SU-DHL-6 (cell line): ENCODE measurements at regions not wholly inside any gene's neighbourhood (a gene's known extent, or its start where the extent isn't known, plus 50 kb on each side); places are given as distances from the start of the nearest gene placed in this dataset.

Experiments used
- CTCF ChIP-seq: fragments of 200-600 bp; sonication (generic); IDR thresholded peaks from one replicate; pipeline ENCODE4 v1.5.1; 2017; ENCODE audit warnings: antibody characterized with exemption, mild to moderate bottlenecking, low read length, moderate library complexity; ENCODE audit not compliant: insufficient read depth, poor library complexity, severe bottlenecking
- EZH2phosphoT487 ChIP-seq: fragments of 200-600 bp; sonication (generic), shearing (Covaris generic); conservative IDR thresholded peaks from 2 replicates; pipeline ENCODE4 v1.6.1; 2018; ENCODE audit warnings: mild to moderate bottlenecking, antibody characterized with exemption, low read length, moderate library complexity, mixed read lengths

- no peak for TF ChIP-seq CTCF
- no peak for TF ChIP-seq EZH2phosphoT487
Observed at GRCh38 chr9:109652971-109653370, 127.0 kb upstream of the PALM2AKAP2 start.
